ENCODE measurements at regions not wholly inside any gene's neighbourhood (a gene's known extent, or its start where the extent isn't known, plus 50 kb on each side); places are given as distances from the start of the nearest gene placed in this dataset.

DNA sequence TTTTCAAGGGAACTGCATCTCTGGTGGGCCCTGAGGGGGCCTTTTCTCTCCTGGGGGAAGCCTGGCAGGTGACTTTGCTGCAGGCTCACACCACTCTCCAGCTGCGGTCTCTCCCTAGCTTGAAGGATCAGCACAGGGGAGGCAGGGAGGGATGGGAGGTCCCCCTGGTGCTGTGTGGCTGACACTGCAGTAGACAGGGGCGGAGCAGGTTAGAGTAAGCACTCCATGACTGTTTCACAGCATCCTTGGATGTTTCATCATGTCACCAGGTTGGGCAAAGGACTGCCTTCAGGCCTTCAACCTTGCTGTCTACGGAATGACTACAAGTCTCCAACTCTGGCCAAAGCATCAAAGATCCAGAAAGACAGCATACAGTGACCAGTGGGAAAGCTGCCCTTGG is 470.7 kb downstream of the CDK5RAP2 start:
- no peak overlapping the region for H3K4me3 ChIP-seq (ENCODE audit: insufficient read depth, low read depth, low read length, poor library complexity, severe bottlenecking)
- H3K27ac ChIP-seq (ENCODE audit: insufficient read depth, low read length, poor library complexity, severe bottlenecking) = no peak overlapping the region
- H3K36me3 ChIP-seq (ENCODE audit: control insufficient read depth, insufficient read depth, low read length) = no peaks in the 10 kb centered on the region
- H3K27me3 ChIP-seq (replicated peaks; ENCODE audit: control insufficient read depth, insufficient read depth, low read length, poor library complexity, severe bottlenecking) = no peaks in the 10 kb centered on the region
- no peaks in the 10 kb centered on the region for H3K9me3 ChIP-seq (ENCODE audit: control insufficient read depth, low read length)
- H3K4me1 ChIP-seq (ENCODE audit: control insufficient read depth, insufficient read depth, low read length, poor library complexity, severe bottlenecking) = no peaks in the 10 kb centered on the region
- no peak for DNase-seq

DNA sequence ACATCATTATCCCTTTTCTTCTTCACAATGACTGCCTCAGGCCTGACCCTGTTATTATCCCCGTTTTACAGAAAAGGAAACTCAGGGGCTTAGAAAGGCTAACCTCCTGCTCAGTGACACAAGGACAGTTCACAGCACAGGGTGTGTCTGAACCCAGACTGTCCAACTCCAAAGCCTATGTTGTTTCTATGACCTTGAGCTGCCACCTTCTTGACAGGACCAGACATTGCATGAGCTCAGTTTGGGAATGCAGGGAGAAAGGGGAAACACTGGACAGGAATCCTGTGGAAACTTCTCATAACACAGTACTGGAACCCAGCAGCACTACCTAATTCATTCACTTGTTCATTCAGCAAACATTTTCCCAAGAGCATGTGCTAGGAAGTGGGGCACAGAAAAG is 472.8 kb downstream of the CDK5RAP2 start:
- Histone ChIP-seq H3K36me3 (ENCODE audit: control insufficient read depth, insufficient read depth, low read length) (no peaks in the 10 kb centered on the region), H3K4me3 (ENCODE audit: insufficient read depth, low read depth, low read length, poor library complexity, severe bottlenecking) (no peak overlapping the region), H3K9me3 (ENCODE audit: control insufficient read depth, low read length) (no peaks in the 10 kb centered on the region), H3K27me3 (replicated peaks; ENCODE audit: control insufficient read depth, insufficient read depth, low read length, poor library complexity, severe bottlenecking) (no peaks in the 10 kb centered on the region), H3K4me1 (ENCODE audit: control insufficient read depth, insufficient read depth, low read length, poor library complexity, severe bottlenecking) (no peaks in the 10 kb centered on the region), H3K27ac (ENCODE audit: insufficient read depth, low read length, poor library complexity, severe bottlenecking) (no peak overlapping the region)
- DNase-seq = no peak

DNA sequence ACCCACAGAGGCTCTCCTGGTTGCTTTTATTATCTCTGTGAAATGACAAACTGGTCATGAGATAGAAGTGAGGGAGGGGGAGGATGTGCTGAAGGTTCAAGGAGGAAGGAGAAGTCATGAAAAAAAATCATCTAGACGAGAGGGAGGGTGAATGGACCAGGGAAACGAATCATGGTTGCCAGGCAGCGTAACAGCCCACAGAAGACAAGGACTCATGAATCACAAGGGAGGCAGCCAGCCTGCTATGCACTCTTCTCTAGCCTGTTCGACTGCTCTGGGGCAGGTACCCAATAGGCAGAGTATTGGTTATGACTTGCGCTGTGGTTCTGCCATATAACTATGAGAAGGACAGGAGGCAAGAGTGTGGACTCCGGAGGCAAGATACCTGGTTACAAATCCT is 475.2 kb downstream of the CDK5RAP2 start:
- Histone ChIP-seq H3K36me3 (ENCODE audit: control insufficient read depth, insufficient read depth, low read length) (no peaks in the 10 kb centered on the region), H3K27me3 (replicated peaks; ENCODE audit: control insufficient read depth, insufficient read depth, low read length, poor library complexity, severe bottlenecking) (no peaks in the 10 kb centered on the region), H3K9me3 (ENCODE audit: control insufficient read depth, low read length) (no peaks in the 10 kb centered on the region), H3K27ac (ENCODE audit: insufficient read depth, low read length, poor library complexity, severe bottlenecking) (no peak overlapping the region), H3K4me3 (ENCODE audit: insufficient read depth, low read depth, low read length, poor library complexity, severe bottlenecking) (no peak overlapping the region), H3K4me1 (ENCODE audit: control insufficient read depth, insufficient read depth, low read length, poor library complexity, severe bottlenecking) (no peaks in the 10 kb centered on the region)
- no peak for DNase-seq

DNA sequence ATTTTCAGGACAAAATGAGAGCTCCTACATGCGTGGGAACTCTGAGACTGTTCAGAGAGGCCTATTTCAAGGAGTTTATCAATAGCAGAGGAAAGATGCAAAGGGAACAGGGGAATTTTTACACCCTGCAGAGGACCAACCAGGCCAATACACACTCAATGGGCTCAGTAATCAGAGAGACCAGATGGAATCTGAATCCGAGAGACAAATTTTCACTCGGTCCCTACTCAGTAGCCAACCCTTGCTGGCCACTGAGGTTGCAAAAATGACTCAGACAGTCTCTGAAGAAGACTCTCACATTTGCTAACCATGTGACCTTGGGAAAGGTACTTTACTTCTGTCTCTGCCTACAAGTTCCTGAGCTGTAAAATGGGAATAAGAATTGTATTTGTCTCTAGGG is 479.4 kb downstream of the CDK5RAP2 start:
- no peak overlapping the region for H3K27ac ChIP-seq (ENCODE audit: insufficient read depth, low read length, poor library complexity, severe bottlenecking)
- H3K4me3 ChIP-seq (ENCODE audit: insufficient read depth, low read depth, low read length, poor library complexity, severe bottlenecking) = no peak overlapping the region
- no peaks in the 10 kb centered on the region for H3K9me3 ChIP-seq (ENCODE audit: control insufficient read depth, low read length)
- H3K27me3 ChIP-seq (replicated peaks; ENCODE audit: control insufficient read depth, insufficient read depth, low read length, poor library complexity, severe bottlenecking) = no peaks in the 10 kb centered on the region
- no peaks in the 10 kb centered on the region for H3K36me3 ChIP-seq (ENCODE audit: control insufficient read depth, insufficient read depth, low read length)
- DNase-seq = no peak
- no peaks in the 10 kb centered on the region for H3K4me1 ChIP-seq (ENCODE audit: control insufficient read depth, insufficient read depth, low read length, poor library complexity, severe bottlenecking)

DNA sequence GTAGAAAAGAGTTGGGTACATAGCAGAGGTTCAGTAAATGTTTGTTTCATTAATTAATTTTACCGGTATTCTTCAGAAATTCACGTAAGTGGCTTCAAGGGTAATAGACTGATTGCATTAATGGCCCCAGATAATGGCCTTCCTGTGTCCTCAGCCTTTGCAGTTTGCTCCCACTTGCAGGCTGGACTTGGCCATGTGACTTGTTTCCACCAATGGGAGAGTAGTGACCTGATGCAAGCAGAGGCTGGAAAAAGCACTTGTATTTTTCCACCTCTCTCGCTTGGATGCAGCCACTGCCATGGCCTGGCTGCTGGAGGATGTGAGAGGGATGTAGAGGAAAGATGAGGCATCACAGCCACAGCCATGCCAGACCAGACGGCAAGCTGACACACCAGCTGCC is 480.9 kb downstream of the CDK5RAP2 start:
- no peaks in the 10 kb centered on the region for H3K9me3 ChIP-seq (ENCODE audit: control insufficient read depth, low read length)
- H3K4me3 ChIP-seq (ENCODE audit: insufficient read depth, low read depth, low read length, poor library complexity, severe bottlenecking) = no peak overlapping the region
- no peaks in the 10 kb centered on the region for H3K36me3 ChIP-seq (ENCODE audit: control insufficient read depth, insufficient read depth, low read length)
- no peaks in the 10 kb centered on the region for H3K27me3 ChIP-seq (replicated peaks; ENCODE audit: control insufficient read depth, insufficient read depth, low read length, poor library complexity, severe bottlenecking)
- H3K27ac ChIP-seq (ENCODE audit: insufficient read depth, low read length, poor library complexity, severe bottlenecking) = no peak overlapping the region
- no peak for DNase-seq
- H3K4me1 ChIP-seq (ENCODE audit: control insufficient read depth, insufficient read depth, low read length, poor library complexity, severe bottlenecking) = no peaks in the 10 kb centered on the region

DNA sequence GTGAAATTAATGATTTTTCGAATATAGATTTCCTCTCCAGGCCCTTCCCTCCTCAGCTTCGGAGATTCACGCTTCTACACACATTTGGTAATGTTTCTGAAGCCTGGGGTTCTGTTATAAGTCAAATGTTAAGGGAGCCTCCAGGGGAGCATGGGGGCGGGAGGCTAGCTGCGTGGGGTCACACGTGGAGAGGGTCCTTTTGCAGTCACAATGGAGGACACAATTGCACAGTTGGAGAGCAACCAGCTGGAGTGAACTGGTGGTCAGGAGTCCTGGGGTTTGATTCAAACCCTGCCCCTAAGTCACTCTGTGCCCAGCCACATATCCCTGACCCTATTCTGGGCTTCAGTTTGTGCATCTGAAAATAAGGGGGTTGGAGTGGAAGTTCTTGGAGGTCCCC is 481.4 kb downstream of the CDK5RAP2 start:
- no peak for DNase-seq
- no peaks in the 10 kb centered on the region for H3K4me1 ChIP-seq (ENCODE audit: control insufficient read depth, insufficient read depth, low read length, poor library complexity, severe bottlenecking)
- H3K9me3 ChIP-seq (ENCODE audit: control insufficient read depth, low read length) = no peaks in the 10 kb centered on the region
- H3K27ac ChIP-seq (ENCODE audit: insufficient read depth, low read length, poor library complexity, severe bottlenecking) = no peak overlapping the region
- no peaks in the 10 kb centered on the region for H3K27me3 ChIP-seq (replicated peaks; ENCODE audit: control insufficient read depth, insufficient read depth, low read length, poor library complexity, severe bottlenecking)
- H3K36me3 ChIP-seq (ENCODE audit: control insufficient read depth, insufficient read depth, low read length) = no peaks in the 10 kb centered on the region
- no peak overlapping the region for H3K4me3 ChIP-seq (ENCODE audit: insufficient read depth, low read depth, low read length, poor library complexity, severe bottlenecking)

DNA sequence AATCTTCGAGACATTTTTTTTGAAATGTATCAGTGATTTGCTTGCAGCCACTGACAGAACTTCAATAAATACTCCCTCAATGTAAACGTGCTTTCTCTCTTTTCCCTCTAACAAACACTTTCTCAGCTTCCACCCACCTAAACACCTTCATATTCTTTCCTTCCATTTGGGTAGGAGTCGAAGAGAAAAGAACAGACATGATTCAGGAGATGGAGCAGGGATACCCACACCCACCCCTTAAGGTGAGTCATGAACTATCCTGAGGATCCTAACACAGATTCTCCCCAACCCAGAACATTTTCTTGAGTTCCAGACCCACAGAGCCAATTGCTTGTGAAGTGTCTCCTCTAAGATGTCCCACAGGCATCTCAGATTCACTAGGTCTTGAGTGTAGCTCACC is 488.8 kb downstream of the CDK5RAP2 start:
- Histone ChIP-seq H3K9me3 (ENCODE audit: control insufficient read depth, low read length) (peaks cover 4% of the 10 kb centered on the region), H3K36me3 (ENCODE audit: control insufficient read depth, insufficient read depth, low read length) (no peaks in the 10 kb centered on the region), H3K27me3 (replicated peaks; ENCODE audit: control insufficient read depth, insufficient read depth, low read length, poor library complexity, severe bottlenecking) (no peaks in the 10 kb centered on the region), H3K4me3 (ENCODE audit: insufficient read depth, low read depth, low read length, poor library complexity, severe bottlenecking) (no peak overlapping the region), H3K27ac (ENCODE audit: insufficient read depth, low read length, poor library complexity, severe bottlenecking) (no peak overlapping the region), H3K4me1 (ENCODE audit: control insufficient read depth, insufficient read depth, low read length, poor library complexity, severe bottlenecking) (no peaks in the 10 kb centered on the region)
- no peak for DNase-seq

DNA sequence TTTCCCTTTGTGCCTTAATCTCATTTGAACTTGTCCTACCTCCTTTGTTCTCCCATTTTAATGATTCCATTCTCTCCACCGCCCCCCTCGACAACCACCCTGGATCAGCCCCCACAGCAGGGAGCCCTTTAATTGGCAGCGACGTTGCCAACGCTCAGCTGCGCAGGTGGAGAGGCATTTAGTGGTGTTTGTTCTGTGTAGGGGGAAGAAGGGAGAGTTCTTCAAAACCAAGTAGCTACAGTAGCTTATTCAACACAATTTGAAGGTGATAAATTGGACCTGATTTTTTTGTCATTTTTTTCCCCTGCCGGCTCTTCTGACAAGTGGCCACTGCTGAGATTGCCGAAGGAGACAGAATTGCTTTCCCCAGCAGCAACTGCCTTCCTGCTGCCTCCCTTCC is 499.1 kb downstream of the CDK5RAP2 start:
- Histone ChIP-seq H3K4me1 (ENCODE audit: control insufficient read depth, insufficient read depth, low read length, poor library complexity, severe bottlenecking) (no peaks in the 10 kb centered on the region), H3K36me3 (ENCODE audit: control insufficient read depth, insufficient read depth, low read length) (no peaks in the 10 kb centered on the region), H3K4me3 (ENCODE audit: insufficient read depth, low read depth, low read length, poor library complexity, severe bottlenecking) (no peak overlapping the region), H3K27ac (ENCODE audit: insufficient read depth, low read length, poor library complexity, severe bottlenecking) (no peak overlapping the region), H3K9me3 (ENCODE audit: control insufficient read depth, low read length) (peaks cover 1% of the 10 kb centered on the region), H3K27me3 (replicated peaks; ENCODE audit: control insufficient read depth, insufficient read depth, low read length, poor library complexity, severe bottlenecking) (no peaks in the 10 kb centered on the region)
- DNase-seq = no peak

DNA sequence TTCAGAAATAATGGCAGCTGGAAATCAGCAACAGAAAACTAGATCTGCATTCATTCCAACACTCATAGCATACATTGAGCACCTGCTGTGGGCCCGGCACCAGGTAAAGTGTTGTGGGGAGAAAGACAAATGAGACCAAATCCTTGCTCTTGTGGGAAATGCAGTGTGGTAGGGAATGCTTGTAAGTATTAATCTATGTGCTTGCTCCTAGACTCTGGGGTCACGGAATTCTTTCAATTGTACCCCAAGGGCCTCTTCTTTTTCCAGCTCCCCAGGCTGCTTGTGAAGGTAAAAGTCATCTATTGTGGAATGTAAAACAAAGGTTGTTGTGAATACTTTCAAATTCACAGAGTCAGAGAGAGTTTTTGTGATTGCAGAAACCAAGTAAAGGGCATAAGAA is 501.9 kb downstream of the CDK5RAP2 start:
- Histone ChIP-seq H3K4me3 (ENCODE audit: insufficient read depth, low read depth, low read length, poor library complexity, severe bottlenecking) (no peak overlapping the region), H3K27me3 (replicated peaks; ENCODE audit: control insufficient read depth, insufficient read depth, low read length, poor library complexity, severe bottlenecking) (no peaks in the 10 kb centered on the region), H3K27ac (ENCODE audit: insufficient read depth, low read length, poor library complexity, severe bottlenecking) (no peak overlapping the region), H3K9me3 (ENCODE audit: control insufficient read depth, low read length) (no peaks in the 10 kb centered on the region), H3K4me1 (ENCODE audit: control insufficient read depth, insufficient read depth, low read length, poor library complexity, severe bottlenecking) (no peaks in the 10 kb centered on the region), H3K36me3 (ENCODE audit: control insufficient read depth, insufficient read depth, low read length) (no peaks in the 10 kb centered on the region)
- no peak for DNase-seq

DNA sequence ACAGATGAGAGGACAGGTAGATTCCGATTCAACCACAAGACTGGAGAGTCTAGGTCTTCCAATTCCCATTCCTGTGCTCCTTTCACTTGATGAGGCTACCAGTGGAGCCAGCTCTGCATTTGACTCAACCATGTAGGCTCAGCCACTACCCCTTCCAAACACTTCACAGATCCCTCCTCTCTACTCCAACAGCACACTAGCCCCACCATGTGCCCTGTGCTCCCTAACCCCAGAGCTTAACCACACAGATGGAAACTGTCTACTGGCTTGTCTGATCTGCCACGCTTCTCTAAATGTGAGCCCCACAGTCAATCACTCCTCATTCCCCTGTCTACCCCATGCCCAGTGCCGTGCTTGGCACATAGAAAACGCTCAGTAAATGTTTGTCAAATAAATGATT is 508.2 kb downstream of the CDK5RAP2 start:
- Histone ChIP-seq H3K4me1 (ENCODE audit: control insufficient read depth, insufficient read depth, low read length, poor library complexity, severe bottlenecking) (no peaks in the 10 kb centered on the region), H3K4me3 (ENCODE audit: insufficient read depth, low read depth, low read length, poor library complexity, severe bottlenecking) (no peak overlapping the region), H3K27ac (ENCODE audit: insufficient read depth, low read length, poor library complexity, severe bottlenecking) (no peak overlapping the region), H3K27me3 (replicated peaks; ENCODE audit: control insufficient read depth, insufficient read depth, low read length, poor library complexity, severe bottlenecking) (no peaks in the 10 kb centered on the region), H3K36me3 (ENCODE audit: control insufficient read depth, insufficient read depth, low read length) (no peaks in the 10 kb centered on the region), H3K9me3 (ENCODE audit: control insufficient read depth, low read length) (no peaks in the 10 kb centered on the region)
- no peak for DNase-seq

DNA sequence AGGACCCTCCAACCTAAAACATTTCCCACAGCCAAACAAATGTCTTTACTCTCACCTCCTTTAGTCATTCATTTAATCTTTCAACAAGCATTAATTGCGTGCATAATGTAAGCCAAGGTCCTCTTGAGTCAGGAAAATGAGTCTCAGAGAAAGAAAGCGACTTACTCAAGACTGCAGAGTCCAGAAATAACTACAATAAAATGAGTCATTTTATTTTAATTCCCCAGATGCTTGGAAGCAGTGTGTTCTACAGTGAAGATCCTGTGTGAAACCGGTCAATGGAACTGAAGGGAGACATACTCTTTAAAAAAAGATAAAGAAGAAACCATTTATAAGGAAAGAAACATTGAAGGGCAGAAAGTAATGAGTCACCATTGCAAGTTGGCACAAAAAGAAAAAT is 513.7 kb downstream of the CDK5RAP2 start:
- Histone ChIP-seq H3K36me3 (ENCODE audit: control insufficient read depth, insufficient read depth, low read length) (no peaks in the 10 kb centered on the region), H3K4me3 (ENCODE audit: insufficient read depth, low read depth, low read length, poor library complexity, severe bottlenecking) (no peak overlapping the region), H3K27ac (ENCODE audit: insufficient read depth, low read length, poor library complexity, severe bottlenecking) (no peak overlapping the region), H3K27me3 (replicated peaks; ENCODE audit: control insufficient read depth, insufficient read depth, low read length, poor library complexity, severe bottlenecking) (no peaks in the 10 kb centered on the region), H3K4me1 (ENCODE audit: control insufficient read depth, insufficient read depth, low read length, poor library complexity, severe bottlenecking) (no peaks in the 10 kb centered on the region), H3K9me3 (ENCODE audit: control insufficient read depth, low read length) (no peaks in the 10 kb centered on the region)
- DNase-seq = no peak

All from effector memory CD4-positive, alpha-beta T cell (primary cell).